ENCODE measurements at regions not wholly inside any gene's neighbourhood (a gene's known extent, or its start where the extent isn't known, plus 50 kb on each side); places are given as distances from the start of the nearest gene placed in this dataset.

DNA sequence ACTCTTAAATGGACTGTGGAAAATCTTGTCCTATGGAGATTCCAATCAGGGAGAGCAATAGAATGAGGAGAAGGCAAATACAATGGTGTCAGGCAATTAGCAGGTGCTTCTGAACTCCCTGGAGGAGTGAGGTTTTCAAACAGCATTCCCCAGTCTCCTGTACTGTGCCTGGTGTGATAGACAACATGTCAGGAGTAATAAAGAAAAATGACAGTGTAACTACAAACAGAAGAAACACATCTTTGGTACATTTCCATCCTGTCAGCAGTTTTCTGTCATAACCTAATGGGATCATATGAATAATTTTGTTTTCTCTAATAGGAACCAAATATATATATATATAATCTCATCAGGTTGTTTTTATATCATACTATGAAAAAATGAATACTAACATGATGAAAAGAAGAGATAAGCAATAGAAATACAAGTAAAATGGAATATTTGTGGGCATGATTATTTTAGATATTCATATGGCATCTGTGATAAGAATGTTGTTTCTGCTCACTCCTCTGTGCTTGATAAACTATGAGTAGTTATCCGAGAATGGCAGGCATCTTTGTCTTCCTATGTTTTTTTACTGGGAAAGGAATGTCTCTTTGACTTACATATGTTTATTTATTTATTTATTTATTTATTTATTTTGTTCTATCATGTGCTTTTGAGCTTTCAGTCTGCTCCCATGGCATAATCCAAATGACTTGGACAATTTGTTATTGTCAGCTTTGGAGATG, 441.7 kb downstream of the TXNL1 start:
- TF ChIP-seq GATA2 (IDR thresholded peaks at IDR 0.05; ENCODE audit: low read depth, low read length) (no peak), GATA3 (IDR thresholded peaks at IDR 0.05; ENCODE audit: low read depth, low read length) (no peak)

Data from SH-SY5Y (cell line).